ENCODE measurements at regions not wholly inside any gene's neighbourhood (a gene's known extent, or its start where the extent isn't known, plus 50 kb on each side); places are given as distances from the start of the nearest gene placed in this dataset.

DNA sequence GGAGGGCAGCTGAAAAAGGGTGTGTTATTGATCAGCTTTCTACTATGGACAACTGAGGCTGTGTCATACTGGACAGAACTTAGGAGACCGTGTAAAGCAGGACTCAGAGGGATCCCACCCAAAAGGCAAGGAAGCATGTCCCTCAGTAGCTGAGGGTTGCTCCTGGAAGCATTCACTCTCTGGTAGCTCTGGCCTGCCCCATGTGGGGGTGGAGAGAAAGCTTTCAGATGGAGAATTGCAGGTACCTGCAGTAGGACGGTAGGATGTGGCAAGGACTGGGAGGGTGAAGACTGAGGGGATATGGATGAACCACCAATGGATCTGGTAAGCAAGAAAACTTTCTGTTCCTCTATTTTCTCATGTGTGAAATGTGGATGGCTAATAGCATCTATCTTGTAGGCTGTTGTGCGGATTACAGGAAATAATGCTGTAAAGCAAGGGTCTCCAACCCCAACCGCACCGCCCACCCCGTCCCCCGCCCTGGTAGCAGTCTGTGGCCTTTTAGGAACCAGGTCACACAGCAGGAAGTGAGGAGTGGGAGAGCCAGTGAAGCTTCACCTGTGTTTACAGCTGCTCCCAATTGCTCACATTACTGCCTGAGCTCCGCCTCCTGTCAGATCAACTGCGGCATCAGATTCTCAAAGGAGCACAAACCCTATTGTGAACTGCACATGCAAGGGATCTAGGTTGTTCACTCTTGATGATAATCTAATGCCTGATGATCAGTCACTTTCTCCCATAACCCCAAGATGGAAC is 157.7 kb upstream of the PROK2 start:
- TF ChIP-seq, protein P1, sequence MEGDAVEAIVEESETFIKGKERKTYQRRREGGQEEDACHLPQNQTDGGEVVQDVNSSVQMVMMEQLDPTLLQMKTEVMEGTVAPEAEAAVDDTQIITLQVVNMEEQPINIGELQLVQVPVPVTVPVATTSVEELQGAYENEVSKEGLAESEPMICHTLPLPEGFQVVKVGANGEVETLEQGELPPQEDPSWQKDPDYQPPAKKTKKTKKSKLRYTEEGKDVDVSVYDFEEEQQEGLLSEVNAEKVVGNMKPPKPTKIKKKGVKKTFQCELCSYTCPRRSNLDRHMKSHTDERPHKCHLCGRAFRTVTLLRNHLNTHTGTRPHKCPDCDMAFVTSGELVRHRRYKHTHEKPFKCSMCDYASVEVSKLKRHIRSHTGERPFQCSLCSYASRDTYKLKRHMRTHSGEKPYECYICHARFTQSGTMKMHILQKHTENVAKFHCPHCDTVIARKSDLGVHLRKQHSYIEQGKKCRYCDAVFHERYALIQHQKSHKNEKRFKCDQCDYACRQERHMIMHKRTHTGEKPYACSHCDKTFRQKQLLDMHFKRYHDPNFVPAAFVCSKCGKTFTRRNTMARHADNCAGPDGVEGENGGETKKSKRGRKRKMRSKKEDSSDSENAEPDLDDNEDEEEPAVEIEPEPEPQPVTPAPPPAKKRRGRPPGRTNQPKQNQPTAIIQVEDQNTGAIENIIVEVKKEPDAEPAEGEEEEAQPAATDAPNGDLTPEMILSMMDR (IDR thresholded peaks at IDR 0.05) = no peak
- TF ChIP-seq POLR2A (IDR thresholded peaks at IDR 0.05) = no peak

Measured in transverse colon (tissue), 3 donors.